PC-3 (cell line): ENCODE measurements at regions not wholly inside any gene's neighbourhood (a gene's known extent, or its start where the extent isn't known, plus 50 kb on each side); places are given as distances from the start of the nearest gene placed in this dataset.

Experiments
- ATAC-seq: fragments of 200-7000 bp; cut with Tn5 transposase; 2 replicates; pipeline ENCODE4 v1.9.1; 2020; ENCODE audit warnings: mild to moderate bottlenecking, moderate library complexity
- BruUV-seq: library from RNA; stranded (reverse); fragments of 400-500 nt; replicated peaks from 2 replicates; lab custom pipeline; 2021; lab: Mats Ljungman, UMichigan
- CTCF ChIA-PET: fragments of 300-600 bp; sonication (Branson Sonifier 250); formaldehyde crosslinking; loops from one replicate; lab custom pipeline; 2022; ENCODE audit warnings: antibody characterized with exemption; lab: Charles Lee
- POLR2A ChIA-PET: fragments of 300-600 bp; sonication (Branson Sonifier 250); formaldehyde crosslinking; loops from one replicate; lab custom pipeline; 2022; ENCODE audit warnings: antibody characterized with exemption; ENCODE audit not compliant: unreplicated experiment; lab: Charles Lee
- DNase-seq: peaks from one replicate; pipeline ENCODE4 v3.0.0-alpha.2; 2015
- H2AFZ ChIP-seq: fragments of 300-600 bp; sonication (generic); 2 replicates; pipeline ENCODE4 v1.6.0; 2016; ENCODE audit warnings: antibody characterized with exemption, low read length
- H3F3A ChIP-seq: fragments of 300-600 bp; sonication (generic); one replicate; pipeline ENCODE4 v1.6.0; 2017; ENCODE audit warnings: antibody characterized with exemption, low read length, control low read depth, mild to moderate bottlenecking; ENCODE audit not compliant: unreplicated experiment
- H3K27ac ChIP-seq: fragments of 300-600 bp; sonication (generic); 2 replicates; pipeline ENCODE4 v1.5.1; 2016; ENCODE audit warnings: mild to moderate bottlenecking, low read length
- H3K27me3 ChIP-seq: fragments of 300-600 bp; sonication (generic); 2 replicates; pipeline ENCODE4 v1.6.1; 2016; ENCODE audit warnings: low read length, mixed read lengths
- H3K36me3 ChIP-seq: fragments of 300-600 bp; sonication (generic); 2 replicates; pipeline ENCODE4 v1.6.1; 2016; ENCODE audit warnings: low read depth, mixed run types, low read length, mixed read lengths
- H3K4me1 ChIP-seq: fragments of 300-600 bp; sonication (generic); 2 replicates; pipeline ENCODE4 v1.5.1; 2016; ENCODE audit warnings: low read length; ENCODE audit not compliant: insufficient read depth
- H3K4me2 ChIP-seq: fragments of 300-600 bp; sonication (generic); 2 replicates; pipeline ENCODE4 v1.6.0; 2016; ENCODE audit warnings: low read length
- H3K4me3 ChIP-seq: fragments of 300-600 bp; sonication (generic); 2 replicates; pipeline ENCODE4 v1.5.1; 2016; ENCODE audit warnings: mild to moderate bottlenecking, low read length, mixed read lengths
- H3K79me2 ChIP-seq: fragments of 300-600 bp; sonication (generic); 2 replicates; pipeline ENCODE4 v1.6.1; 2017; ENCODE audit warnings: low read length, mixed read lengths
- H3K9ac ChIP-seq: fragments of 300-600 bp; sonication (generic); 2 replicates; pipeline ENCODE4 v1.6.0; 2016; ENCODE audit warnings: mild to moderate bottlenecking, low read length
- H3K9me2 ChIP-seq: fragments of 300-600 bp; sonication (generic); replicated peaks from 2 replicates; pipeline ENCODE4 v1.6.1; 2016; ENCODE audit warnings: mixed run types, low read length, mixed read lengths
- H3K9me3 ChIP-seq: fragments of 300-600 bp; sonication (generic); 2 replicates; pipeline ENCODE4 v1.6.1; 2016; ENCODE audit warnings: low read length, mixed read lengths
- H4K20me1 ChIP-seq: fragments of 300-600 bp; sonication (generic); 2 replicates; pipeline ENCODE4 v1.6.1; 2016; ENCODE audit warnings: low read length, mixed read lengths
- CTCF ChIP-seq: fragments of 300-600 bp; sonication (generic); conservative IDR thresholded peaks from 2 replicates; pipeline ENCODE4 v1.5.1; 2017; ENCODE audit warnings: antibody characterized with exemption, low read depth, mild to moderate bottlenecking, low read length
- EZH2 ChIP-seq: fragments of 300-600 bp; sonication (generic); IDR thresholded peaks from one replicate; pipeline ENCODE4 v1.6.1; 2017; ENCODE audit warnings: antibody characterized with exemption, mild to moderate bottlenecking, low read length; ENCODE audit not compliant: unreplicated experiment
- EZH2phosphoT487 ChIP-seq: fragments of 300-600 bp; sonication (generic); IDR thresholded peaks from 2 replicates; pipeline ENCODE4 v1.6.1; 2018; ENCODE audit warnings: mild to moderate bottlenecking, antibody characterized with exemption, low read length, borderline replicate concordance
- intact Hi-C: fragments of 100-400 bp; cut with micrococcal nuclease; formaldehyde crosslinking; loops from 2 replicates; pipeline ENCODE4 v1.9.0; 2023

DNA sequence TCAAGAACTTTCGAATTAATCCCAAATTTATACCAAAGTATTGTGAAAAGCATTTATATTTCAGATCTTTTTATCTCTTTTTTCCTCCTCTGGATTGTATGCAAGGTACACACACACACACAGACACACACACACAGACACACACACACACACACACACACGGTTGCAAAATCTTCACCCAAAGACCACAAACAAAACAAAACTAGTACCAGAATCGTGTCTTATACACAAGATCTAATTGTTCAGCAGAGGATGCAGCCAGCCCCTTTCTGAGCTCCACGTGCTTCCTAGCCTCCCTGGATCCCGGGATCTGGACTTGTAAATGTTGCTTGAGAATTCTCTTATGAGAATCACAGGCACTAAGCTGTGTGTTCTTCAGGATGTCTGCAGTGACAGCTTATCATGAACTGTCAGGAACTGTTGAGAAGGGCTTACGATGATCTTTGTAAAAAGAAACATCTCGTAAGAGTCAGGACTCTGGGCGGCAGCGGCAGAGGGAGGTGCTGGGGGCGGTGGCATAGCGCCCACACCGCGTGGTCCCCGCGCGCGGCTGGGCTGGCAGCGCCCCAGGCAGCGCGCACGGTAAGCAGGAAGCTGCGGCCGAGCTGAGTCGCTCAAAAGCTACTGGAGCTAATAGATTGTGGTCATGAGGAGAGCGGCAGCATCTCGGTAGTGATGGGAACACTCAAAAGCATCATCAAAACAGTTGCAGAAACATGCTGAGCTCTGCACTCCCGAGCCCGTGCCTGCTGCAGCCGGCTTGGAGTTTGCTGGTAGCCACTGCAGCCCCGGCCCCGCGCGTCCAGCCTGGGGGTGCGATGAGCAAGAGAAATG, 277.6 kb downstream of the GATA3 start:
- TF ChIP-seq EZH2 (no peak), EZH2phosphoT487 (no peak), CTCF (no peak)
- Histone ChIP-seq H3K9me3 (no peaks in the 10 kb centered on the region), H3F3A (no peaks in the 10 kb centered on the region), H3K27me3 (peaks cover 23% of the 10 kb centered on the region), H3K36me3 (no peaks in the 10 kb centered on the region), H3K9ac (no peak overlapping the region; the same call in 1 of the 2 replicates), H3K4me2 (peak overlapping the region; percentile 65), H4K20me1 (no peaks in the 10 kb centered on the region), H3K9me2 (no peaks in the 10 kb centered on the region), H3K4me3 (peak overlapping the region; percentile 58), H3K27ac (no peak overlapping the region), H2AFZ (peak overlapping the region; percentile 69), H3K4me1 (no peaks in the 10 kb centered on the region), H3K79me2 (no peaks in the 10 kb centered on the region)
- BruUV-seq: no TSS peak
- peak; percentile 41 for DNase-seq
- intact Hi-C loops: loop anchor here (10.0 kb wide), 1 partner anchor 143 kb away; no protein-coding TSS in a partner anchor
- peak; percentile 62 for ATAC-seq
- POLR2A ChIA-PET: interaction anchor here (0.6 kb wide), 1 partner anchor 9 kb away, joined by 3 read pairs; no protein-coding TSS in a partner anchor
- CTCF ChIA-PET: no interaction called here

GRCh38 chr10:8332730-8333111, 278.2 kb downstream of the GATA3 start:
- H3K27ac ChIP-seq: no peak overlapping the region
- intact Hi-C loops: loop anchor here (10.0 kb wide), 1 partner anchor 142 kb away; no protein-coding TSS in a partner anchor
- H3K4me3 ChIP-seq: peak overlapping the region; percentile 58
- CTCF ChIA-PET: no interaction called here
- no peak for DNase-seq
- H2AFZ ChIP-seq: peak overlapping the region; percentile 69; the same call in 1 of the 2 replicates
- H3K27me3 ChIP-seq: peaks cover 23% of the 10 kb centered on the region
- POLR2A ChIA-PET: interaction anchor here (0.6 kb wide), 1 partner anchor 10 kb away, joined by 3 read pairs; no protein-coding TSS in a partner anchor
- H3F3A ChIP-seq: no peaks in the 10 kb centered on the region
- ATAC-seq: no peak
- no peaks in the 10 kb centered on the region for H4K20me1 ChIP-seq
- no peaks in the 10 kb centered on the region for H3K9me3 ChIP-seq
- H3K4me1 ChIP-seq: no peaks in the 10 kb centered on the region
- TF ChIP-seq EZH2phosphoT487: no peak
- TF ChIP-seq CTCF: no peak
- no peak for TF ChIP-seq EZH2
- no peaks in the 10 kb centered on the region for H3K9me2 ChIP-seq
- peak overlapping the region; percentile 65 for H3K4me2 ChIP-seq
- H3K9ac ChIP-seq: no peak overlapping the region
- no peaks in the 10 kb centered on the region for H3K79me2 ChIP-seq
- H3K36me3 ChIP-seq: no peaks in the 10 kb centered on the region
- BruUV-seq: no TSS peak

DNA sequence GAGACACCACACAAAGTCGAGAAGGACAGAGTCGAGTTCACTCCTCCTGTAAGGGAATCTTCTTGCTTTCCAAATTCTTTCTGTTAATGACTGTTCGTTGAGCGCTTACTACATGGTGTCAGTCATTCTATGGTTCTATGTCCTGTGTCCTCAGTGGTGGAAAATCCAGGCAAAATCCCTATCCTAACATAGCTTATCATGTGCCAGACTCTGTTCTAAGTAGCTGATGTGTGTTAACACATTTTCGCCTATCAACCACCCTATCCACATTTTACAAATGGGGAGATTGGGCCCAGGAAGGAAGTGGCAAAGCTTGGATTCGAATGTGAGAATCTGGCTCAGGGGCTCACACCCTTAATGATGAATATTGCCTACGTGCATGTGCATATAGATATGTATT, 280.1 kb downstream of the GATA3 start:
- no peaks in the 10 kb centered on the region for H4K20me1 ChIP-seq
- H3K36me3 ChIP-seq: no peaks in the 10 kb centered on the region
- H3F3A ChIP-seq: no peaks in the 10 kb centered on the region
- no peak overlapping the region for H3K9ac ChIP-seq
- peaks cover 17% of the 10 kb centered on the region for H3K27me3 ChIP-seq
- no peaks in the 10 kb centered on the region for H3K9me2 ChIP-seq
- no peak for DNase-seq
- H3K9me3 ChIP-seq: no peaks in the 10 kb centered on the region
- H3K4me3 ChIP-seq: no peak overlapping the region
- no peak overlapping the region for H3K27ac ChIP-seq
- no peak for ATAC-seq
- POLR2A ChIA-PET: interaction anchor here (0.5 kb wide), 1 partner anchor 172 kb away, joined by 3 read pairs; no protein-coding TSS in a partner anchor
- no peak for TF ChIP-seq EZH2phosphoT487
- no peak for TF ChIP-seq EZH2
- TF ChIP-seq CTCF: no peak
- H3K4me2 ChIP-seq: no peak overlapping the region
- H3K4me1 ChIP-seq: no peaks in the 10 kb centered on the region
- CTCF ChIA-PET: no interaction called here
- no peaks in the 10 kb centered on the region for H3K79me2 ChIP-seq
- intact Hi-C loops: loop anchor here (10.0 kb wide), 1 partner anchor 140 kb away; no protein-coding TSS in a partner anchor
- no peak overlapping the region for H2AFZ ChIP-seq
- no TSS peak for BruUV-seq
